ENCODE measurements at regions not wholly inside any gene's neighbourhood (a gene's known extent, or its start where the extent isn't known, plus 50 kb on each side); places are given as distances from the start of the nearest gene placed in this dataset.

DNA sequence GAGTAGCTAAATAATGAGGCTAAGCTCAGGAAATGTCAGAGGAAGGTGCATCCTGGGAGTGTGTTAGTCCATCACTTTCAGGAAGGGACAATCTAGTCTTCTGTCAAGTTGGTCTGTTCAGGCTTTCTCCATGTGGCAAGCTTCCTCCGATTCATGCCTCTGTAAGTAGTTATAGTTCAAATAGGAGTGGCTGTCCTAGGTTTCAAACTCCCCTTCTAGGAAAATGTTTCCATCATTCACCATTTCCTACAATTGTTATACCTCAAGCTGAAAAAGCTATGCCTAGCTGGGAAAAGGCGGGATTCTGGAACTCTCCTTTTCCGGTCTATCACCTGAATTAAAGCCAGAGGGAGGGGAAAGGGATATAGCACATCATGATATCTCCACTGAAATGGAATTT lies 287.7 kb upstream of the ZSWIM2 start:
- DNase-seq (ENCODE audit: low spot score): no peak

DNA sequence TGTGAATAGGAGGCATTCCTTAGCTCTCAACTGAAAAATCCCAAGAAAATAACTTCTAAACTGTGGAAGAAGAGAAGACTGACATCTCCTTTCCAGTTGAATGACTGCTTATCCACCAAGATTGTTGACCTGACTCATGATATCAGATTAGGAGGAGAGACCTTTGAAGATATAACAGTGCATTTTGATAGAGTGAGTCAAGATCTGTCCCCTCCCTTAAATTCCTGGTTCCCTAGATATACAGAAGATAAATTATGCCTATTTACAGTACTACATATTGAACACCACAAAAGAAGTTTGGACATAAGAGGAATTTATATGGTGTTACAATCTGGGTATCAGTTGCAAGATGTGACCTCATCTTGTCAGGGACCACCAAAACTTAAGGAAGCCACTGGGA lies 285.3 kb upstream of the ZSWIM2 start:
- no peak for DNase-seq (ENCODE audit: low spot score)

DNA sequence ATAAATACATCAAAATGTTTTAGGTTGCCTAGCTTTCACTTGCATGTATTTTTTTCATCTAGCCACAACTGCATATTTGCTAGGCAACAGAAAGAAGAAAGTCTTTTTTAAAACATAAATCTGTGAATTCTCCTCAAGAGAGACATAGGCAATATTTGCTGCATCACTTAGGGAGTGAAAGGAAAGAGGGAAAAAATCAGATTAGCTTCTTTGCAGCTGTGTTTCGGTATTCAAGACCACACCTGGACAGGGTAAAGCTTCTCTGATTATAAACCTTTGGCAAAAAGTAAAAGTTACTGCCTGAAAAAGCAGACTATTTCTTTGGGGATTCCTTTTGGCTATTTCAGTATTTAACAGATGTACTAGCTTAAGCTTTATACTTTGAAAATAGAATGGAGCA lies 280.9 kb upstream of the ZSWIM2 start:
- no peak for DNase-seq (ENCODE audit: low spot score)

- DNase-seq (ENCODE audit: low spot score): no peak
These were observed 280.3 kb upstream of the ZSWIM2 start for GRCh38 chr2:187129306-187129705.

DNA sequence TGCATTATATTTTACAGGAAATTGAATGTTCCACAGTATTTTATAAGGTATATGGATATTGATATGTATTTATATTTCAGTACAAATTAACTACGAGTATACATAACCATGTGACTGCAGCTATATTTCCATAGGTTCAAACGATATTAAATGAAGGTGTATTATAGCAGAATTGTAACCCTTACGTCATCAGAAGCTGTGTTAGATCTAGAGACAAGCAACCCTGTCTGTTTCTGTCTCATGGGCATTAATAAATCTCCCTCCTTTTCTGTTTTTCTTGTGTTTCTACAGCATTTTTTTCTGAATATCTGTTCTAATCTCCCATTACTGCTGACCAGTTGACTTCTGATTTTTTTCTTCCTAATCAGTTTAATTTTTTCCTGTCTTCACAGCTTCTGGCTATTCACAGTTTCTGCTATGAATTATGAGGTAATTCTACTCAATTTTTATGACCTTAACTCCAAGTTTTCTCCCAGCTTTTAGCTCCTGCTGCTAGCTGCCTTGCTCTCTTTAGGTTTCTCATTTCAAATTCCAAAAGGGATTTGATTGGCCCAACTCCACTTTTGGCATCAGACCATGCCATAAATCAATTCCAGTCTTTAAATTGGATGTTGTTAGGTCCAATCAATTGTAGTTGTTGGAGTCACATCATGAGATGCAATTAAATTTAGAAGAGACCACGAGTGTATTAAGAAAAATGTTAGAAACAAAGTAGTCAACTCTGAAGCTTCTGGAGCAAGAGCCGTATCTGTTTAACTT lies 277.5 kb upstream of the ZSWIM2 start:
- no peak for DNase-seq (ENCODE audit: low spot score)

GRCh38 chr2:187125318-187125717 lies 276.3 kb upstream of the ZSWIM2 start:
- no peak for DNase-seq (ENCODE audit: low spot score)

DNA sequence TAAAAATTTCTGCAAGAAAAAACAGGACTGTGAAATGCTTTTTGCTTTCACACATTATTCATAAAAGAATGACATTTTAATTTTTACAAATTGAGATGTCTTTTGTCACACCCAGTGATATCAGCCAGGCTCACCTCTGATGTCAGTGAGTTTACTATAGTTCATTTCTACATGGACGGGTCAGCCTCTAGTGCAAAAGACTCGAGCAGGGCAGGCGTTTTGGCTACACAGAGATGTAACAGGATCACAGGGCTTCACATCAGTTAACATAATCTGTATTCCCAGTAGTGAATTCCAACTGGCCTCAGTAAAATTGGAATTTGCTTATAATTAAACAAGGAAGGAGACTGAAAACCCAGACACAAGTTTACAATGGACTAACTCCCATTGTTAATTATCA lies 275.6 kb upstream of the ZSWIM2 start:
- DNase-seq (ENCODE audit: low spot score): no peak

- DNase-seq (ENCODE audit: low spot score): no peak
These were observed 269.5 kb upstream of the ZSWIM2 start for GRCh38 chr2:187118331-187119099.

DNA sequence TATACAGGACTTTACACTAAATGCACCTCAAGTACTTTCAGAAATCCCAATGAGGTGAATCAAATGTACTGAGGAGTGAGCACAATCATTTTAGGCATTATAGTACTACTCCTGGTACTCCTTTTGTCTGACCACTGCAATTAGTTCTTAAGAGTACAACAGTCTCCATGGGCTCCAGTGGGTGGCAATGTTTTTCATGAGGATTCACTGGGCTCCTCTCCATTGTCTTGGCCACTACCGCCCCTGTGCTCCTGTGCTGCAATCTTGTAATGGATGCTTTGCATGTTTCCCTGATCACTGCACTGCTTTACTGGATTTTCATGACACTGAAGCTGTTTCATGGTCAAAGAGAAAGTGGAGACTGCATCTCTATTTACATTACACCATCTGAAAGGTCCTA lies 268.5 kb upstream of the ZSWIM2 start:
- no peak for DNase-seq (ENCODE audit: low spot score)

- no peak for DNase-seq (ENCODE audit: low spot score)
These were observed 266.7 kb upstream of the ZSWIM2 start for GRCh38 chr2:187115627-187116026.

DNA sequence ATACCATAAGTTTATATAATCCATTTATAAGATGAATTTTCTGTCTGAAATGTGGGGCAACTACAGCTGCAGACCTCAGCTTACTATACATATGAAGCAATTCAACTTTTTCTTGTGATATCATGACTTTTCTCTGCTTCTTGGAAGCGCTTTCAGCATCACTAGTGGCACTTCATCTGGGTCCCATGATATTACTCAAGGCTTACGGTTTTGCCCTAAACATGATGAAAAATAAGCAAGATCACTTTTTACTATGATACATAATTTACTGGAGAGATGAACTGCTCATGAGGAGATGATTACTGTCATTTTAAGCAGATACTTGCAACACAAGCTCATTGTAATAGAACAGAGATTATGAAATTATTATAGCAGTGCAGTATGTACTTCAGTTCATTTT lies 258.0 kb upstream of the ZSWIM2 start:
- no peak for DNase-seq (ENCODE audit: low spot score)

DNA sequence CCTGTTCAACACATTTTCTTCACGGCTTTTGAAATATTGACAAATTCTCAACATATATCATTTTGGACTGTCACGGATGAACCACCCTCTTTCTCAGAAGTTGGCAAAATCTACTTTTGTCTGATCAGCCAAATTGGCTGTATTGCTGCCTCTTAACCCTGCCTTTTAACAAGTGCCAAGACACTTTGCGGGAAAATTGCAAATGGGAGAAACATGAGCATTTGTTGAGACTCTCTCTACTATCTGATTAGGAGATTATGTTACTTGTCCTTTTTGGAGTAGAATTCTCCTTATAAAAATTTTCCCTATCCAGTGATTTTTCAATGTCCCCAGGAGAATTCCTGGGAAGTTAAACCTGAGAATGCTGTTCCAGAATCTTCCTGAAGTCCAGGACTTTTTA lies 256.2 kb upstream of the ZSWIM2 start:
- no peak for DNase-seq (ENCODE audit: low spot score)

GRCh38 chr2:187102381-187102780 lies 253.4 kb upstream of the ZSWIM2 start:
- no peak for DNase-seq (ENCODE audit: low spot score)

- no peak for DNase-seq (ENCODE audit: low spot score)
These were observed 249.2 kb upstream of the ZSWIM2 start for GRCh38 chr2:187098154-187098553.

GRCh38 chr2:187093771-187094412 lies 244.9 kb upstream of the ZSWIM2 start:
- DNase-seq (ENCODE audit: low spot score): no peak

DNA sequence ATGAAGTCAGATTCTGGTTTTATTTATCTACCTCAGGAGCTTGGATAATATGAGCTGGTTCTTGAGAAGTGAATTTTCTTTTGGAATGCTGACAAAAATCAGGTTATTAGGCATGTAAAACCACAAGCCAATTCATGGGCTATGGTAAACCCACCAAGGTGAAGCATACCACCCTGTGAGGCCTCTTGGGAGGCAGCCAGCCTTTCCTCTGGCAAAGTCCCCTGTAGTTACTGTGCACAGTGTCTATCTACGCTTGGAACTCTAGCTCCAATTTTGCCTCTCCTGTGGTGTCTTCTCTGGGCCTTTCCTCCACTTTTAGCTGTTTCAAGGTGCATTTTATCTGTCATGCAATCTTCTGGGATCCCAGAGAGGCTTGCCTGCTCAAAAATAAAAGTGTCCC lies 242.7 kb upstream of the ZSWIM2 start:
- DNase-seq (ENCODE audit: low spot score): no peak

- DNase-seq (ENCODE audit: low spot score): no peak
These were observed 235.6 kb upstream of the ZSWIM2 start for GRCh38 chr2:187084524-187084923.

- no peak for DNase-seq (ENCODE audit: low spot score)
These were observed 232.5 kb upstream of the ZSWIM2 start for GRCh38 chr2:187081461-187081860.

- no peak for DNase-seq (ENCODE audit: low spot score)
These were observed 230.9 kb upstream of the ZSWIM2 start for GRCh38 chr2:187079901-187080300.

- DNase-seq (ENCODE audit: low spot score): no peak
These were observed 229.3 kb upstream of the ZSWIM2 start for GRCh38 chr2:187078297-187078696.

GRCh38 chr2:187075671-187076070 lies 226.7 kb upstream of the ZSWIM2 start:
- no peak for DNase-seq (ENCODE audit: low spot score)

DNA sequence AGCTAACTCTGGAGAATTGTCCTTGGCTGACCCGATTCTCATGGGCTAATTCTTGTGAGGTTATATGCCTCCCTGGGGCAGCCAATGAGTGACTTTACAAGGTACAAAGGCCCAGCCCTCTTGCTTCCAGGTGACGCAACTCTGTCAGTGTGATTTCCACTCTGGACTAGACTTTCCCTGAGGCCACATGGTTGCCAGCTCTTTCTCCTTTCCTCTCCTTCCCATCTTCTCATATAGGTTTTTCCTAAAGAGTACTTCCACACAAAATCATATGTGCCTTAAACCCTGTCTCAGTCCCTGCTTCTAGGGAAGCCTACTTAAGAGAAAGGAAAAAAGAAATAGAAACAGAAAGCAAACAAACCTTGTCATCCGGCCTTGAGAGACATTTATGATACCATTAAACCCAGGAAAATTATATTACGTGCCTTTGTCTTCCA lies 226.2 kb upstream of the ZSWIM2 start:
- DNase-seq (ENCODE audit: low spot score): no peak

- no peak for DNase-seq (ENCODE audit: low spot score)
These were observed 209.2 kb upstream of the ZSWIM2 start for GRCh38 chr2:187058198-187058597.
